Kidney glomerular epithelial cell (primary cell): ENCODE measurements at regions not wholly inside any gene's neighbourhood (a gene's known extent, or its start where the extent isn't known, plus 50 kb on each side); places are given as distances from the start of the nearest gene placed in this dataset.
"Not testable (repeated sequence)": the region's sequence is repeated elsewhere in the genome, so short reads cannot be mapped to it uniquely, and the experiment has no call there.

Experiments used
- DNase-seq: peaks from one replicate; lab custom pipeline; 2025; lab: John Stamatoyannopoulos, UW

- DNase-seq = no peak
These were observed 222.6 kb upstream of the ST6GAL2 start for GRCh38 chr2:107108556-107108955.

- no peak for DNase-seq
These were observed 225.7 kb upstream of the ST6GAL2 start for GRCh38 chr2:107111623-107112022.

GRCh38 chr2:107112561-107112960 is 226.6 kb upstream of the ST6GAL2 start:
- DNase-seq = no peak

- DNase-seq = no peak
These were observed 242.4 kb upstream of the ST6GAL2 start for GRCh38 chr2:107128381-107128780.

- DNase-seq = no peak
These were observed 246.1 kb upstream of the ST6GAL2 start for GRCh38 chr2:107132070-107132469.

GRCh38 chr2:107132746-107133145 is 246.8 kb upstream of the ST6GAL2 start:
- no peak for DNase-seq

GRCh38 chr2:107133412-107133811 is 247.4 kb upstream of the ST6GAL2 start:
- DNase-seq = no peak

GRCh38 chr2:107136733-107137132 is 250.8 kb upstream of the ST6GAL2 start:
- DNase-seq = no peak

GRCh38 chr2:107137706-107138105 is 251.7 kb upstream of the ST6GAL2 start:
- no peak for DNase-seq

- no peak for DNase-seq
These were observed 260.2 kb upstream of the ST6GAL2 start for GRCh38 chr2:107146181-107146580.

- not testable (repeated sequence) for DNase-seq
These were observed 260.7 kb upstream of the ST6GAL2 start for GRCh38 chr2:107146645-107147044.

GRCh38 chr2:107148055-107148454 is 262.1 kb upstream of the ST6GAL2 start:
- no peak for DNase-seq

- DNase-seq = no peak
These were observed 262.5 kb upstream of the ST6GAL2 start for GRCh38 chr2:107148496-107148895.

- DNase-seq = no peak
These were observed 274.8 kb upstream of the ST6GAL2 start for GRCh38 chr2:107160640-107161239.

GRCh38 chr2:107168141-107168540 is 282.2 kb upstream of the ST6GAL2 start:
- no peak for DNase-seq

GRCh38 chr2:107174171-107174570 is 288.2 kb upstream of the ST6GAL2 start:
- peak; percentile 41 for DNase-seq

GRCh38 chr2:107182981-107183380 is 297.0 kb upstream of the ST6GAL2 start:
- no peak for DNase-seq

GRCh38 chr2:107187870-107188269 is 301.9 kb upstream of the ST6GAL2 start:
- DNase-seq = no peak

- no peak for DNase-seq
These were observed 309.7 kb upstream of the ST6GAL2 start for GRCh38 chr2:107195631-107196030.

GRCh38 chr2:107197594-107198294 is 311.8 kb upstream of the ST6GAL2 start:
- DNase-seq = no peak

- no peak for DNase-seq
These were observed 317.1 kb upstream of the ST6GAL2 start for GRCh38 chr2:107202962-107203591.

- DNase-seq = no peak
These were observed 329.7 kb upstream of the ST6GAL2 start for GRCh38 chr2:107215401-107216350.
